ENCODE measurements at regions not wholly inside any gene's neighbourhood (a gene's known extent, or its start where the extent isn't known, plus 50 kb on each side); places are given as distances from the start of the nearest gene placed in this dataset.

GRCh38 chr16:80107900-80108299, 432.9 kb upstream of the DYNLRB2 start:
- TF ChIP-seq CTCF (IDR thresholded peaks at IDR 0.05; ENCODE audit: extremely low read depth in 1 of 2, insufficient read depth in 1 of 2, low read depth in 1 of 2, low read length in 2 of 2) (no peak), MYC (IDR thresholded peaks at IDR 0.05; ENCODE audit: low read depth, low read length) (no peak)
- TF ChIP-seq, protein P1, sequence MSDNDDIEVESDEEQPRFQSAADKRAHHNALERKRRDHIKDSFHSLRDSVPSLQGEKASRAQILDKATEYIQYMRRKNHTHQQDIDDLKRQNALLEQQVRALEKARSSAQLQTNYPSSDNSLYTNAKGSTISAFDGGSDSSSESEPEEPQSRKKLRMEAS (IDR thresholded peaks at IDR 0.05; ENCODE audit: insufficient read depth, insufficient read length) = no peak

Data from endothelial cell of umbilical vein (primary cell).